PC-9 (cell line): ENCODE measurements at regions not wholly inside any gene's neighbourhood (a gene's known extent, or its start where the extent isn't known, plus 50 kb on each side); places are given as distances from the start of the nearest gene placed in this dataset.
A peak's percentile ranks its signal among the peaks of the same experiment; 100 is the strongest.

Experiments used
- BruUV-seq: library from RNA; stranded (reverse); fragments of 400-500 nt; replicated peaks from 2 replicates; lab custom pipeline; 2021; lab: Mats Ljungman, UMichigan
- CTCF ChIA-PET: fragments of 300-600 bp; sonication (Branson Sonifier 250); formaldehyde crosslinking; loops from one replicate; lab custom pipeline; 2022; ENCODE audit warnings: antibody characterized with exemption; lab: Charles Lee
- POLR2A ChIA-PET: fragments of 300-600 bp; sonication (Branson Sonifier 250); formaldehyde crosslinking; loops from one replicate; lab custom pipeline; 2022; ENCODE audit warnings: antibody characterized with exemption; ENCODE audit not compliant: unreplicated experiment; lab: Charles Lee
- DNase-seq, 2 experiments: peaks; one replicate each; pipeline versions ENCODE4 v3.0.0 to v3.0.0-alpha.2; 2015 to 2022; ENCODE audit warnings: mixed read lengths in 1 of 2
- H2AFZ ChIP-seq: fragments of 200-600 bp; sonication (generic); 2 replicates; pipeline ENCODE4 v1.8.1; 2017; ENCODE audit warnings: antibody characterized with exemption
- H3F3A ChIP-seq: fragments of 200-600 bp; sonication (generic); 2 replicates; pipeline ENCODE4 v1.8.1; 2017; ENCODE audit warnings: antibody characterized with exemption, mild to moderate bottlenecking, low read depth; ENCODE audit not compliant: insufficient read depth
- H3K27ac ChIP-seq: fragments of 200-600 bp; sonication (generic); 2 replicates; pipeline ENCODE4 v1.6.1; 2016; ENCODE audit warnings: mixed run types
- H3K27me3 ChIP-seq: fragments of 200-600 bp; sonication (generic); 2 replicates; pipeline ENCODE4 v1.6.1; 2016; ENCODE audit warnings: low read depth, mixed run types; ENCODE audit not compliant: insufficient read depth
- H3K36me3 ChIP-seq: fragments of 200-600 bp; sonication (generic); 2 replicates; pipeline ENCODE4 v1.6.1; 2016; ENCODE audit warnings: low read depth, mixed run types
- H3K4me1 ChIP-seq: fragments of 200-600 bp; sonication (generic); replicated peaks from 2 replicates; pipeline ENCODE4 v1.6.1; 2016; ENCODE audit warnings: mixed run types; ENCODE audit not compliant: insufficient read depth
- H3K4me2 ChIP-seq: fragments of 200-600 bp; sonication (generic); 2 replicates; pipeline ENCODE4 v1.6.1; 2017; ENCODE audit warnings: mixed run types
- H3K4me3 ChIP-seq: fragments of 200-600 bp; sonication (generic); 2 replicates; pipeline ENCODE4 v1.6.1; 2016; ENCODE audit warnings: mixed run types
- H3K79me2 ChIP-seq: fragments of 200-600 bp; sonication (generic); 2 replicates; pipeline ENCODE4 v1.6.1; 2017; ENCODE audit warnings: low read depth, mixed run types
- H3K9me2 ChIP-seq: fragments of 200-600 bp; sonication (generic); 2 replicates; pipeline ENCODE4 v1.8.1; 2017; ENCODE audit warnings: mild to moderate bottlenecking; ENCODE audit not compliant: insufficient read depth
- H3K9me3 ChIP-seq: fragments of 200-600 bp; sonication (generic); 2 replicates; pipeline ENCODE4 v1.8.1; 2016; ENCODE audit warnings: low read depth; ENCODE audit not compliant: insufficient read depth
- H4K20me1 ChIP-seq: fragments of 200-600 bp; sonication (generic); 2 replicates; pipeline ENCODE4 v1.8.1; 2017; ENCODE audit not compliant: insufficient read depth
- CTCF ChIP-seq: fragments of 200-600 bp; sonication (generic); conservative IDR thresholded peaks from 2 replicates; pipeline ENCODE4 v1.6.1; 2017; ENCODE audit warnings: mixed run types, antibody characterized with exemption, mild to moderate bottlenecking, moderate library complexity
- EZH2 ChIP-seq: fragments of 200-600 bp; sonication (generic); IDR thresholded peaks from 2 replicates; pipeline ENCODE4 v1.8.0; 2017; ENCODE audit warnings: antibody characterized with exemption, low read depth
- intact Hi-C: fragments of 100-400 bp; cut with micrococcal nuclease; formaldehyde crosslinking; loops from one replicate; pipeline ENCODE4 v1.10.0; 2022; ENCODE audit not compliant: unreplicated experiment

- H3K27me3 ChIP-seq: no peaks in the 10 kb centered on the region
- no peaks in the 10 kb centered on the region for H4K20me1 ChIP-seq
- CTCF ChIA-PET: no interaction called here
- TF ChIP-seq EZH2: no peak
- no peak for TF ChIP-seq CTCF
- H3F3A ChIP-seq: 0 out of 2 replicates have a peak, but pooled peaks cover 6% of the 10 kb centered on the region
- H3K79me2 ChIP-seq: 0 out of 2 replicates have a peak, but pooled peaks cover 4% of the 10 kb centered on the region
- POLR2A ChIA-PET: no interaction called here
- no peaks in the 10 kb centered on the region for H3K36me3 ChIP-seq
- H3K4me1 ChIP-seq: peaks cover 9% of the 10 kb centered on the region; the same call in 1 of the 2 replicates
- no peak overlapping the region for H3K27ac ChIP-seq
- BruUV-seq: no TSS peak
- no peaks in the 10 kb centered on the region for H3K9me2 ChIP-seq
- intact Hi-C loops: no loop called here
- H2AFZ ChIP-seq: no peak overlapping the region
- DNase-seq: no peak
- no peaks in the 10 kb centered on the region for H3K9me3 ChIP-seq
- H3K4me2 ChIP-seq: no peak overlapping the region
- no peak overlapping the region for H3K4me3 ChIP-seq
Measured at GRCh38 chr10:94059178-94059883, 65.6 kb downstream of the PLCE1 start.

DNA sequence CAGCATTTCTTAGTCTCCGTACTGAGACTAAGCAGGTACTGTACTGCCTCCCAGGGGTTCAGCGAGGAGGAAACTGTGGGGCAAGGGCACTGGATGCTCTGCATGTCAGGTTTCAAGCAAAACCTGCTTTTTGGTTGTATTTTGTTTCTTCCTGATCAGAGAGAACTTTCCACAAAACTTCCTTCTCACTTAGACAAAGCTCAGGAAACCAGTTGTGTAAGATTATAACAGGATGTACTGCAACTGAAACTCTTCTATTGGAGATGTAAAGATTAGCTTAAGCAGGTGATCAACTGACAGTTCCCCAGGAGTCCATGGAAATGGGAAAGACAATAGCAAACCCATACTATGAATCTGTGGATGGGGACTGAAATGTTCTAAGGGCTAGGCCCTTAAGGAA is 67.3 kb downstream of the PLCE1 start:
- no peaks in the 10 kb centered on the region for H3K9me3 ChIP-seq
- no peak overlapping the region for H3K4me3 ChIP-seq
- H3K27me3 ChIP-seq: no peaks in the 10 kb centered on the region
- H3K36me3 ChIP-seq: no peaks in the 10 kb centered on the region
- POLR2A ChIA-PET: no interaction called here
- CTCF ChIA-PET: no interaction called here
- intact Hi-C loops: no loop called here
- H3K4me1 ChIP-seq: peaks cover 9% of the 10 kb centered on the region; the same call in 1 of the 2 replicates
- BruUV-seq: no TSS peak
- no peak for TF ChIP-seq CTCF
- H3F3A ChIP-seq: 0 out of 2 replicates have a peak, but pooled peaks cover 6% of the 10 kb centered on the region
- 0 out of 2 replicates have a peak, but pooled peaks cover 4% of the 10 kb centered on the region for H3K79me2 ChIP-seq
- 0 out of 2 replicates have a peak overlapping the region, but pooled peaks have one; percentile 16 for H3K27ac ChIP-seq
- no peaks in the 10 kb centered on the region for H3K9me2 ChIP-seq
- no peaks in the 10 kb centered on the region for H4K20me1 ChIP-seq
- H2AFZ ChIP-seq: no peak overlapping the region
- no peak overlapping the region for H3K4me2 ChIP-seq
- peak in 1 of 2 experiments; percentile 56 for DNase-seq

DNA sequence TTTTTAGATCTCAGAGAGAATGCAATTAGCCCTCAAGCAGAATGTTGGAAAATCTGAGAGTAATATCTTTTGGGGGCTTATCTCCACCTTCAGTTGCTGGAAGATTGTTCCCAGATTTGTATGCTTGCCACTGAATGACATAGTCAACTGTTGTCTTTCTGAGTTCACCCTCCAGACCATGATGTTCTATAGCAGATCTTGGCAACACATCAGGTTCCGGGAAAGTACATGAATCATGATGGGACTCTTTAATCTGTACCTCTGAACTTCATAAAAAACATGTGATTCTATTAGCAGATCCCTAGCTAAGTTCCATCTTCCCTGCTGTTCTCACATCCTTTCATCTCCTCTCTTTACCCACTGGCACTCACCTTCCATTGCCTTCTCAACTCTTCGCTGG is 68.9 kb downstream of the PLCE1 start:
- no peak overlapping the region for H3K27ac ChIP-seq
- H3K4me3 ChIP-seq: no peak overlapping the region
- no peaks in the 10 kb centered on the region for H3K9me3 ChIP-seq
- no peaks in the 10 kb centered on the region for H4K20me1 ChIP-seq
- DNase-seq: no peak
- CTCF ChIA-PET: no interaction called here
- H3K36me3 ChIP-seq: no peaks in the 10 kb centered on the region
- 0 out of 2 replicates have a peak, but pooled peaks cover 6% of the 10 kb centered on the region for H3F3A ChIP-seq
- H3K9me2 ChIP-seq: no peaks in the 10 kb centered on the region
- no TSS peak for BruUV-seq
- POLR2A ChIA-PET: no interaction called here
- no peak overlapping the region for H3K4me2 ChIP-seq
- no peaks in the 10 kb centered on the region for H3K27me3 ChIP-seq
- H3K79me2 ChIP-seq: 0 out of 2 replicates have a peak, but pooled peaks cover 4% of the 10 kb centered on the region
- H3K4me1 ChIP-seq: peaks cover 9% of the 10 kb centered on the region; the same call in 1 of the 2 replicates
- no peak for TF ChIP-seq CTCF
- no peak for TF ChIP-seq EZH2
- intact Hi-C loops: no loop called here
- no peak overlapping the region for H2AFZ ChIP-seq
